ENCODE measurements at regions not wholly inside any gene's neighbourhood (a gene's known extent, or its start where the extent isn't known, plus 50 kb on each side); places are given as distances from the start of the nearest gene placed in this dataset.

DNA sequence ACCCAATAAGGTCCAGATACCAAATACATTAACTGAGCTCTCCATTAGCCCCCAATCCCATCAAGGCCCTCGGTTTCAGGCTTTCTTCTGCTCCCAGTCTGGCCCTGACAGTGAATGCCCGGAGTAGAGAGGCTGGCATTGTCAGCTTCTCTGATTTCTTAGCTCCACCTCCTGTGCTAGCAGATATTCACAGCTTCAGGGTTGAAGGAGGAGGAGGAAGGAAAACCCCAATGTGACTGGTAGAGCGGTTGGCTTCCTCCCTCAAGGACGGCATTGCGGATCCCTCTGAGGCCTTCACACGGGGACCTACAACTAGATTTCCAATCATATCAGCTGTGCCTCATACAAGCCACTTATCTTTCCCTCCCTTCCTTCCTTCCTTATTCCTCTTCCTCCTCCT is 164.1 kb upstream of the SYNDIG1 start:
- H3K36me3 ChIP-seq, result no peaks in the 10 kb centered on the region
- no peak overlapping the region for H3K27ac ChIP-seq
- H3K9me3 ChIP-seq, result no peaks in the 10 kb centered on the region
- DNase-seq (no peak), ATAC-seq (no peak)
- intact Hi-C loops (cut with DNase I), result no loop called here
- TF ChIP-seq, protein P1, sequence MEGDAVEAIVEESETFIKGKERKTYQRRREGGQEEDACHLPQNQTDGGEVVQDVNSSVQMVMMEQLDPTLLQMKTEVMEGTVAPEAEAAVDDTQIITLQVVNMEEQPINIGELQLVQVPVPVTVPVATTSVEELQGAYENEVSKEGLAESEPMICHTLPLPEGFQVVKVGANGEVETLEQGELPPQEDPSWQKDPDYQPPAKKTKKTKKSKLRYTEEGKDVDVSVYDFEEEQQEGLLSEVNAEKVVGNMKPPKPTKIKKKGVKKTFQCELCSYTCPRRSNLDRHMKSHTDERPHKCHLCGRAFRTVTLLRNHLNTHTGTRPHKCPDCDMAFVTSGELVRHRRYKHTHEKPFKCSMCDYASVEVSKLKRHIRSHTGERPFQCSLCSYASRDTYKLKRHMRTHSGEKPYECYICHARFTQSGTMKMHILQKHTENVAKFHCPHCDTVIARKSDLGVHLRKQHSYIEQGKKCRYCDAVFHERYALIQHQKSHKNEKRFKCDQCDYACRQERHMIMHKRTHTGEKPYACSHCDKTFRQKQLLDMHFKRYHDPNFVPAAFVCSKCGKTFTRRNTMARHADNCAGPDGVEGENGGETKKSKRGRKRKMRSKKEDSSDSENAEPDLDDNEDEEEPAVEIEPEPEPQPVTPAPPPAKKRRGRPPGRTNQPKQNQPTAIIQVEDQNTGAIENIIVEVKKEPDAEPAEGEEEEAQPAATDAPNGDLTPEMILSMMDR (IDR thresholded peaks at IDR 0.05), result no peak
- H3K4me1 ChIP-seq, result no peaks in the 10 kb centered on the region
- no peak overlapping the region for H3K4me3 ChIP-seq
- peaks cover 6% of the 10 kb centered on the region for H3K27me3 ChIP-seq

DNA sequence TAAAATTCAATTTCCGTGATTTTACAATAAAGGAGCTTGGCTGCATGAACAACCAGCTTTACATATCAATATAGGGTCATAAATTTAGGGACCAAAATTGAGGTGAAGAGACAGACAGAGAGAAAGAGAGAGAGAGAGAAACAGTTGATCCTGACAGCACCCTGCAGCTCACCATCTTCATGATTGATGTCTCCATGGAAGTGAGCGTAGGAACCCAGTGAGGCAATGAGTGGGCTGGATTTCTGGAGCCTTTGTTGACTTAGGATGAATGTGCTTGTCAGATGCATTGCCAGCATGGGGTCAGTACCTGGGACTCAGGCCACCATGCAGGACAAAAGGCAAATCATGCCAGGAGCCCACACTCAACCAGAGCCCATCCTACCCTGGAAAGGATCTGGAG is 165.1 kb upstream of the SYNDIG1 start:
- Histone ChIP-seq H3K27ac (no peak overlapping the region), H3K4me3 (no peak overlapping the region), H3K4me1 (no peaks in the 10 kb centered on the region), H3K36me3 (no peaks in the 10 kb centered on the region), H3K27me3 (peaks cover 6% of the 10 kb centered on the region), H3K9me3 (no peaks in the 10 kb centered on the region)
- ATAC-seq (no peak), DNase-seq (no peak)
- TF ChIP-seq, protein P1 (IDR thresholded peaks at IDR 0.05), result no peak
- intact Hi-C loops (cut with DNase I), result no loop called here

DNA sequence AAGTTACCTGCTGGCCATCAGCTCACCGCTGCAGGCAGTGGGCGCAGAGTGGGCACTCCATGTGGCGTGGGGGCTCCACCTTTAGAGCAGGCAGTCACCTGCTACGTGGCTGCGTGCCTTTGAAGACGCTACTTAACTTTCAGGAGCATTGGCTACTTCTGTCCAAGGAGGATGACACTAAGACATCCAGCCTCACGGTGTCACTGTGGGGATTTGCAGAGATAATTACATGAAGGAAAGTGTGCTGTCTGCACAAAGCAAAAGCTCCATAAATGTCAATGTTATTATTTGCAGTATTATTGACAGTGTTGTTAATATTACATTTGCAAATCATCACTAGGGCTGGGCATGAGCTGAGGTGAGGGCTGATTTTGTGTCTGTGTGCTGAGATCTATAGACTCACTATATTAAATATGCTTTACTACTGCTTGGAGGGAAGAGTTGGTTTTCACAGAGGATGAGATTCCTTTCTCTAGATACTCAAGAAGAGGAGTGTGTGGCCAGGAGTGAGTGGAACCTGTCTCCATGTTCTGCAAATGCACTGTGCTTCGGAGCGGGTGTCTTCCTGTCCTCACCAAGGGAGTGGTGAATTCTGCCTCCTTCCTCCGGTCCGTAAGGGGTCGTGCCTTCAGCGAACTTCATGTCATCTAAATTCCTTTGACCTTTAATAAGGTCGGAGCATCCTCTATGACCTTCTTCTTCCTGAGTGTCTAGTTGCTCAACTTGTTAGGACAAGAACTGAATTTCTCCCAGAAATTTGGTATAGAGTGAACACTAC is 165.8 kb upstream of the SYNDIG1 start:
- Histone ChIP-seq H3K36me3 (no peaks in the 10 kb centered on the region), H3K4me3 (no peak overlapping the region), H3K27me3 (peaks cover 6% of the 10 kb centered on the region), H3K9me3 (no peaks in the 10 kb centered on the region), H3K27ac (no peak overlapping the region), H3K4me1 (no peaks in the 10 kb centered on the region)
- TF ChIP-seq, protein P1 (IDR thresholded peaks at IDR 0.05), result no peak
- intact Hi-C loops (cut with DNase I), result no loop called here
- ATAC-seq (no peak), DNase-seq (no peak)

DNA sequence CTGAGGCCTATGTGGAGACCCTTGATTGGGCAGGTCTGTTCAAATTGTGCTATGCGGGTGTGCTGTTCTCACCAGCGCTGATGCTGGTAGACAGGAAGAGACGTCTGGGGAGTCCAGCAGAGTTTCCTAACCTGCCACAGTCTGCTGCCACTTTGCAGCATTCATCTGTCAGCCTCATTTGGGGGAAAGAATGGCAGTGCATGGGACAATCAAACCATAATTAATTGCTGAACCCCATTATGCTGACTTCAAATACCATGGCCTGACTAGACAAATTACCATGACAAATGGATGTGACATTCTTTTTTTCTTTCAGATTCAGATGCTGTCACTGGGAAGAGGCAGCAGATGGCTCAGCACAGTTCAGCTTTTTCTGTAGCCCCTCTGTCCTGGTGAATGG is 171.4 kb upstream of the SYNDIG1 start:
- no peak overlapping the region for H3K27ac ChIP-seq
- no peaks in the 10 kb centered on the region for H3K36me3 ChIP-seq
- intact Hi-C loops (cut with DNase I), result no loop called here
- no peak overlapping the region for H3K4me3 ChIP-seq
- TF ChIP-seq, protein P1 (IDR thresholded peaks at IDR 0.05), result no peak
- ATAC-seq (no peak), DNase-seq (no peak)
- no peaks in the 10 kb centered on the region for H3K4me1 ChIP-seq
- H3K9me3 ChIP-seq, result no peaks in the 10 kb centered on the region
- H3K27me3 ChIP-seq, result peaks cover 6% of the 10 kb centered on the region

DNA sequence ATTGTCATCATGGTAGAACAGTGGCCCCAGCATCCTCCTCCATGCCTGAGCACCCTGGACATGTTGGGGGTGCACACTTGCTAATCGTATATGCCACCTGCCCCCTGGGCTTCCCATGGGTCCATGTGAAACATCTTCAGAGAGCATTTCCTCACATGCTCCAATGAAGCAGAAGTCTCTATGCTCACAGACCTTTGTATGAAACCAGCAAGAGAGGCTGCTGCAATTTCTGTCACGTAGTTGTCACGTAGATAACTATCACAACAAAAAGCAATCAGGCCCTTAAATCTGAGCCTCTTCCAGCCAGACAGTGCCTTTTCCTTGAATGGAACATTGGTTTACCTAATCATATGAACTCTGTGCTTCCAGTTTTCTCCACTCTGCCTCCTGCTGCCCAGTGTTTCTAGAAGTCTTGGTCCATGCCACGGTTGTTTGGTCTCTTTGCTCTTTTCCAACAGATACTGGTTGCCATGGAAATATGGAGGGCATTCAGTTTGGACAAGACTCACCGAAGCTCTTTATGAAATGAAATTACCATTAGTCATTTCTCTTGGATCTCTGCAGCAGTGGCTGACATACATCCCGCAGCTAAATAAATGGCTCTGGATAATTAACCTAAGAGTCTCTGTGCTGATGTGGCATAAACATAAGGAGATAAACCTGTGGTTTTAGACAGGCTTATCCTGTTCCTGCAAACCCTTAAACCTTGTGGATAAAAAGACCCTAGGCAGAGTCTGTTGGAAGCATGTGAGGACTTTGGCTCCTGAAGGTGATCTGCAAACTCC is 172.8 kb upstream of the SYNDIG1 start:
- Histone ChIP-seq H3K9me3 (no peaks in the 10 kb centered on the region), H3K27me3 (no peaks in the 10 kb centered on the region), H3K4me3 (no peak overlapping the region), H3K36me3 (no peaks in the 10 kb centered on the region), H3K27ac (no peak overlapping the region), H3K4me1 (no peaks in the 10 kb centered on the region)
- no peak for DNase-seq
- intact Hi-C loops (cut with DNase I), result no loop called here
- TF ChIP-seq, protein P1 (IDR thresholded peaks at IDR 0.05), result no peak
- no peak for ATAC-seq
